Endothelial cell of umbilical vein (primary cell): ENCODE measurements at regions not wholly inside any gene's neighbourhood (a gene's known extent, or its start where the extent isn't known, plus 50 kb on each side); places are given as distances from the start of the nearest gene placed in this dataset.

ENCODE experiments used
- BruUV-seq: library from RNA; stranded (reverse); fragments of 400-500 nt; replicated peaks from 2 replicates; lab custom pipeline; 2021; lab: Mats Ljungman, UMichigan
- CTCF ChIA-PET: fragments of 300-600, 350-600 bp; sonication (Branson Sonifier 250); formaldehyde crosslinking; loops from one replicate; lab custom pipeline; 2021; ENCODE audit warnings: antibody characterized with exemption, inconsistent platforms; lab: Charles Lee
- POLR2A ChIA-PET: fragments of 300-600, 350-600 bp; sonication (Branson Sonifier 250); formaldehyde crosslinking; loops from one replicate; lab custom pipeline; 2021; ENCODE audit warnings: antibody characterized with exemption, inconsistent platforms; lab: Charles Lee
- DNase-seq: peaks from one replicate; pipeline ENCODE4 v3.0.0-alpha.2; 2011; ENCODE audit warnings: low read depth, low spot score
- FAIRE-seq: peaks from 2 replicates; lab custom pipeline; 2011; peaks lifted over from hg19 to GRCh38; lab: Jason Lieb, UNC
- H2AFZ ChIP-seq: 2 replicates; pipeline ENCODE4 v1.6.0; 2012; ENCODE audit warnings: low read depth, low read length, control low read depth, inconsistent platforms
- H3K27ac ChIP-seq: 2 replicates; pipeline ENCODE4 v1.5.1; 2011; ENCODE audit warnings: low read depth, mild to moderate bottlenecking, control low read depth, low read length, moderate library complexity; ENCODE audit not compliant: insufficient read depth
- H3K27me3 ChIP-seq, 2 experiments: 2 replicates each; pipeline versions ENCODE4 v1.6.0 to v1.6.1; 2011; ENCODE audit warnings: low read length in 2 of 2, mixed read lengths in 1 of 2; ENCODE audit not compliant: control insufficient read depth in 2 of 2, insufficient read depth in 2 of 2
- H3K36me3 ChIP-seq, 2 experiments: 2 replicates in 1 of 2; 3 replicates in 1 of 2; pipeline ENCODE4 v1.5.1; 2011; ENCODE audit warnings: low read length in 2 of 2, mild to moderate bottlenecking in 1 of 2, moderate library complexity in 1 of 2; ENCODE audit not compliant: control insufficient read depth in 2 of 2, insufficient read depth in 2 of 2; ENCODE audit errors: extremely low read depth in 1 of 2
- H3K4me1 ChIP-seq: 3 replicates; pipeline ENCODE4 v1.5.1; 2011; ENCODE audit warnings: mild to moderate bottlenecking, low read length; ENCODE audit not compliant: control insufficient read depth, insufficient read depth; ENCODE audit errors: extremely low read depth
- H3K4me2 ChIP-seq: 2 replicates; pipeline ENCODE4 v1.6.1; 2011; ENCODE audit warnings: low read length, control low read depth, mixed read lengths; ENCODE audit not compliant: insufficient read depth
- H3K4me3 ChIP-seq, 3 experiments: fragments of 200-600 bp in 1 of 3; sonication (generic), shearing (Covaris generic) in 1 of 3; replicated peaks in 1 of 3; 2 replicates each; pipeline ENCODE4 v1.5.1; 2011 to 2016; ENCODE audit warnings: control low read depth in 3 of 3, low read length in 3 of 3, mild to moderate bottlenecking in 2 of 3, inconsistent platforms in 1 of 3, low read depth in 1 of 3, moderate library complexity in 1 of 3; ENCODE audit not compliant: insufficient read depth in 1 of 3
- H3K79me2 ChIP-seq: 2 replicates; pipeline ENCODE4 v1.6.0; 2012; ENCODE audit warnings: low read length, inconsistent platforms; ENCODE audit not compliant: control insufficient read depth, insufficient read depth
- H3K9ac ChIP-seq: replicated peaks from 2 replicates; pipeline ENCODE3; 2011; ENCODE audit warnings: low read length, control low read depth; ENCODE audit not compliant: insufficient read depth; ENCODE audit errors: extremely low read depth
- H3K9me1 ChIP-seq: replicated peaks from 3 replicates; pipeline ENCODE4 v1.6.0; 2011; ENCODE audit warnings: mild to moderate bottlenecking, low read length; ENCODE audit not compliant: control insufficient read depth, insufficient read depth; ENCODE audit errors: extremely low read depth
- H3K9me3 ChIP-seq: replicated peaks from 2 replicates; pipeline ENCODE4 v1.5.1; 2012; ENCODE audit warnings: low read length, inconsistent platforms; ENCODE audit not compliant: control insufficient read depth, insufficient read depth
- H4K20me1 ChIP-seq: replicated peaks from 2 replicates; pipeline ENCODE3; 2011; ENCODE audit warnings: mild to moderate bottlenecking, low read length; ENCODE audit not compliant: control insufficient read depth, insufficient read depth; ENCODE audit errors: extremely low read depth
- CTCF ChIP-seq, 2 donors: IDR thresholded peaks; 1 replicate in 1 of 2; 2 replicates in 1 of 2; pipeline ENCODE4 v1.5.1; 2011; ENCODE audit warnings: low read length in 2 of 2, mild to moderate bottlenecking in 2 of 2, moderate library complexity in 2 of 2, control low read depth in 1 of 2, inconsistent platforms in 1 of 2, low read depth in 1 of 2; ENCODE audit not compliant: insufficient read depth in 1 of 2; ENCODE audit errors: extremely low read depth in 1 of 2
- EZH2 ChIP-seq: IDR thresholded peaks from 2 replicates; pipeline ENCODE4 v1.6.1; 2012; ENCODE audit warnings: borderline replicate concordance, low read depth, mild to moderate bottlenecking, moderate library complexity, low read length, inconsistent platforms; ENCODE audit not compliant: severe bottlenecking
- FOS ChIP-seq: IDR thresholded peaks from 2 replicates; pipeline ENCODE4 v1.6.1; 2011; ENCODE audit warnings: mild to moderate bottlenecking, low read length, moderate library complexity, borderline replicate concordance; ENCODE audit not compliant: insufficient read depth
- GATA2 ChIP-seq: IDR thresholded peaks from 2 replicates; pipeline ENCODE4 v1.7.0; 2011; ENCODE audit warnings: low read depth, mild to moderate bottlenecking, moderate library complexity, mixed read lengths, low read length; ENCODE audit not compliant: insufficient read length, insufficient read depth
- JUN ChIP-seq: IDR thresholded peaks from 2 replicates; pipeline ENCODE4 v1.6.1; 2011; ENCODE audit warnings: borderline replicate concordance, low read depth; ENCODE audit not compliant: insufficient read length, insufficient read depth
- MAX ChIP-seq: IDR thresholded peaks from 2 replicates; pipeline ENCODE4 v1.6.1; 2011; ENCODE audit not compliant: insufficient read depth, insufficient read length
- MYC ChIP-seq: IDR thresholded peaks from one replicate; pipeline ENCODE4 v1.6.1; 2011; ENCODE audit warnings: mild to moderate bottlenecking, low read depth, low read length
- POLR2A ChIP-seq: IDR thresholded peaks from 2 replicates; pipeline ENCODE4 v1.6.1; 2012; ENCODE audit warnings: low read depth, mild to moderate bottlenecking, control low read depth, low read length
- POLR2AphosphoS5 ChIP-seq: IDR thresholded peaks from 2 replicates; pipeline ENCODE4 v1.6.1; 2012; ENCODE audit warnings: low read depth, mild to moderate bottlenecking, control low read depth, low read length, moderate library complexity; ENCODE audit not compliant: insufficient read depth
- dilution Hi-C: fragments of 300-500 bp; cut with MboI; formaldehyde crosslinking; loops from one replicate; pipeline ENCODE4 v1.15.0; 2019; ENCODE audit warnings: low sequenced_read_pairs; ENCODE audit not compliant: extremely low pct_ligation_motif_present
- intact Hi-C: fragments of 100-400 bp; cut with micrococcal nuclease; formaldehyde crosslinking; loops from one replicate; pipeline ENCODE4 v1.10.0; 2022

- no TSS peak for BruUV-seq
- H3K9ac ChIP-seq: no peak overlapping the region
- TF ChIP-seq JUN: no peak
- TF ChIP-seq CTCF (IDR thresholded peaks at IDR 0.05; ENCODE audit: extremely low read depth in 1 of 2, insufficient read depth in 1 of 2, low read depth in 1 of 2, low read length in 2 of 2): no peak
- TF ChIP-seq POLR2A: no peak
- no peaks in the 10 kb centered on the region for H3K9me3 ChIP-seq
- H3K79me2 ChIP-seq: no peaks in the 10 kb centered on the region
- H3K36me3 ChIP-seq: no peaks in the 10 kb centered on the region
- ChIA-PET POLR2A (no interaction called here), CTCF (no interaction called here)
- intact Hi-C loops (no loop called here), dilution Hi-C loops (no loop called here)
- H3K27me3 ChIP-seq: no peaks in the 10 kb centered on the region
- no peak overlapping the region for H3K4me2 ChIP-seq
- no peaks in the 10 kb centered on the region for H4K20me1 ChIP-seq
- H3K27ac ChIP-seq: no peak overlapping the region
- H3K4me3 ChIP-seq: no peak overlapping the region
- no peak for DNase-seq
- H3K9me1 ChIP-seq: no peaks in the 10 kb centered on the region
- FAIRE-seq: no peak
- H2AFZ ChIP-seq: no peak overlapping the region
- H3K4me1 ChIP-seq: no peaks in the 10 kb centered on the region
These were observed 172.2 kb downstream of the RPLP1 start for GRCh38 chr15:69624816-69625215.

DNA sequence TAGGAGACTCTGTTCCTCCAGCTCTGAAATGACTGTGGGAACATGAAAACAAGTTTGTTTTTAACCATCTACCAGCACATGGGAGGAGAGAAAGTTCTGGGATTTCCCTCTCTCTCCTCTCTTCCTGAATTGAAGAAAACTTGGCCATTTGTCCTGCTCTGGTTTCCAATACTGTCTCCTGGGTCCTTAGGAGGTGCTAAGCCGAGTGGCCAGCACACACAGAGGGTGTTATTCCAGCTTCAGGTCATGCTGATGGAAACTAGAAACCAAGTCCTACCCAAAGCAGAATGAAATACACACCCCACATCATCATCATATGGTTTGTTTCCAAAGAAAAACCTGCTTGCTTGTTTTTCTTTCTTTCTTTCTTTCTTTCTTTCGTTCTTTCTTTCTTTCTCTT lies 172.7 kb downstream of the RPLP1 start:
- ChIA-PET CTCF (interaction anchor here (1.7 kb wide), 1 partner anchor 9 kb away, joined by 3 read pairs; no protein-coding TSS in a partner anchor), POLR2A (no interaction called here)
- BruUV-seq: no TSS peak
- H3K4me2 ChIP-seq: no peak overlapping the region
- TF ChIP-seq MYC (no peak), GATA2 (no peak), POLR2A (no peak), EZH2 (no peak), CTCF (IDR thresholded peaks at IDR 0.05; ENCODE audit: extremely low read depth in 1 of 2, insufficient read depth in 1 of 2, low read depth in 1 of 2, low read length in 2 of 2) (no peak), POLR2AphosphoS5 (no peak), MAX (no peak), FOS (no peak), JUN (no peak)
- H3K9me1 ChIP-seq: no peaks in the 10 kb centered on the region
- no peaks in the 10 kb centered on the region for H3K79me2 ChIP-seq
- no peak overlapping the region for H3K27ac ChIP-seq
- H3K27me3 ChIP-seq: no peaks in the 10 kb centered on the region
- intact Hi-C loops: no loop called here
- H3K4me3 ChIP-seq: no peak overlapping the region
- H3K36me3 ChIP-seq: no peaks in the 10 kb centered on the region
- no peaks in the 10 kb centered on the region for H3K9me3 ChIP-seq
- dilution Hi-C loops: no loop called here
- DNase-seq: no peak
- H3K4me1 ChIP-seq: no peaks in the 10 kb centered on the region
- H3K9ac ChIP-seq: no peak overlapping the region
- FAIRE-seq: no peak
- no peak overlapping the region for H2AFZ ChIP-seq
- H4K20me1 ChIP-seq: no peaks in the 10 kb centered on the region
